GM18873 (cell line): ENCODE measurements at regions not wholly inside any gene's neighbourhood (a gene's known extent, or its start where the extent isn't known, plus 50 kb on each side); places are given as distances from the start of the nearest gene placed in this dataset.

ENCODE experiments used
- ATAC-seq: cut with Tn5 transposase; IDR thresholded peaks from one replicate; pipeline ENCODE4 v1.9.1; 2021; ENCODE audit warnings: mild to moderate bottlenecking, moderate library complexity, moderate number of reproducible peaks; ENCODE audit not compliant: unreplicated experiment, low FRiP score

DNA sequence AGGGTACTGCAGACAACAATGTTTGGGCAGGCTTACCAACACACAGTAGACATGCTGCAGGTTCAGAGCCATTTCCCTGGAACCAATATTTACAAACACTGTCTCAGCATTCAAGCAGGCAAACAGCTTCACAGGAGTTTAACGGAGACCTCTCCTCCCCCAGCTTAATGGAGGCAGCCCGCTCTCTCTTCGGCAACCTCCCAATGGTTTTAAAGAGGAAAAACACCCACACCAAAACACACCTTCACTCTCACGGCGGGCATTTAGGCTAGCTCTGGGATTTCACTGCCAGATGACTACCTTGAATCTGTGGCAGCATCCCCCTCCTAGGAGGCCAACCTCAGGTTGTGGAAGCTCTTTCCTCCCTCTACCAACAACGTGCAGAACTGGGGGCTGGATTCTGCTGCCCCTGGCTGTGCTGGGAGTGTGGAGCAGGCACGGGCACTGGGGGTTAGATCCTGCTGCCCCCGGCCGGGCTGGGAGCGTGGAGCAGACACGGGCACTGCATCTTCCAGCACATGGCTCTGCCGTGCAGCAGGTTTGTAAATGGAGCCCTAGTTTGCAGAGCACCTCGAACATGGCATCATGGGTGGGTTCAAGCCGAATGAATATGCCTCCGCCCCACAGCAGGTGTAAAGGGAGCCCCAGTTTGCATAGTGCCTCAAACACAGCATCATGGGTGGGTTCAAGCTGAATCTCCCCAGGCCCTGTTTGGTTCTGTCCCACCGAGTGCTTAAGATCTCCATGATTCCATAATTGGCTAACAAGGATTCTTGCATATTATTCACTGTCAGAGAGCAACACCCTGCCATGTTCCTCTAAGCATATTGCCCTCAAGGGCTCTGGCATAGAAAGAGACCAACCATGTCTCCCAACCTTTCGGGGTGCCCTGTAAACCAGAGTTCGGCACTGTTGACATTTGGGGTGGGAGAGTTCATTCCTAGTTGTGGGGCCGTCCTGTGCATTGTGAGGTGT lies 86.4 kb downstream of the RBFOX3 start:
- no peak for ATAC-seq

GRCh38 chr17:79522414-79522813 lies 88.4 kb downstream of the RBFOX3 start:
- ATAC-seq: no peak

GRCh38 chr17:79521225-79521624 lies 89.6 kb downstream of the RBFOX3 start:
- no peak for ATAC-seq

DNA sequence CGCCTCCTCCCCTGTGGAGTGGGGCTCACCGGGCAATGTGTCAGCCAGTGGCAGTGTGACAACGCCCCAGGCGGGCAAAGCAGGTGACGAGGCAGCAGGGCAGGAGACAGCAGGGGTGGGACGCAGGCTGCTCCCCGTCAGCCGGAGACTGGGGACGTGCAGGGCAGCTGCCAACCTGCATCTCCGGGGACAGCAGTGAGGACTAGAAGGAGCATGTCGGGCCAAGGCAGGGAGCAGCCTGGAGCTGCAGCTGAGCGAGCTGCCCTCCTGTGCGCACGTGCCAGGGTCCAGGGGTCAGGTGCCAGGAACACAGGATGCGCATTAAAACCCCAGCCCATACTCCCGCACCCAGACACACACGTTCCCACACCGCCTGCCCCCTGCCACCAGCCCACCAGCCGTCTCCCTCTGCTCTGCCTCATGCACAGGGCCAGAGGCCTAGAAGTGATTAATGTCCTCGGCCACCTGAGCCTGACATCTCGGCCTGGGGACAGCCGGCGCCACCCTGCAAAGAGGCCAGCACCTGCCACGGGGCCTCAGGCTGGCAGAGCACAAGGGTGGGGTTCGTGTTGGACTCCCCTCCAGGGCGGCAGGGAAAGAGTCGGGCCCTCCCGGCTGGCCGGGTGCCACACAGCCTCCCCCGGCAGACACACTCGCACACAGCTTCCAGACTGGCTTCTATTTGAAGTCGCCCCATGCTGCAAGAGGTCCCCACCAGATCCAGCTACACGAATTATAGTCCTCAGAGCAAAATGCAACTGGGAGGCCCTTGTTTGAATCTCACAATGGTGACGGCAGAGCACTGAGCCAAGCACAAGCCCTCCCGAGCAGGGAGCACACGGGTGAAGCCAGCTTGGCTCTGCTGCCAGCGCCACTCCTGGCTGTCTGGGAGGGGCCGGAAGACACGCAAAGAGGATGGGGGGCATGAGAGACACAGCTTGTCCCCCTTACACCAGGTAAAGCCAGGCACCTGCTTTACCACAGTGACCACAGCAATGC lies 90.4 kb downstream of the RBFOX3 start:
- no peak for ATAC-seq

DNA sequence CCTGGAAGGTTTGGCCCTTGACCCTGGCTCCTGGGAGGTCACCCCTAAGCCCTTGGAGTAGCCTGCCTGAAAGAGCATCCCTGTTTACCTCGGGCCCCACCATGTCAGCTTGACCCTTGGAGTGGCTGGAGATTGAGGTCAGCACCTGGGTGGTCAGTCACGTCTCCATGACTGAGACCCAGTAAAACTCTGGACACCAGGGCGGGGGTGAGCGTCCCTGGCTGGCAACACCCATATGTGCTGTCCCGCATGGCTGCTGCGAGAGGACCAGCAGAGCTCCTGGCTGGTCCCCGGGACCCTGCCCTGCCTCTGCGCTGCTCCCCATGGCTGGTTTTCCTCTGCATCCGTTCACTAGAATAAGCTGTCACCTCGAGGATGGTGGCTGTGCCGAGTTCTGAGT lies 91.2 kb downstream of the RBFOX3 start:
- ATAC-seq: no peak

GRCh38 chr17:79518585-79519523 lies 92.0 kb downstream of the RBFOX3 start:
- ATAC-seq: no peak

DNA sequence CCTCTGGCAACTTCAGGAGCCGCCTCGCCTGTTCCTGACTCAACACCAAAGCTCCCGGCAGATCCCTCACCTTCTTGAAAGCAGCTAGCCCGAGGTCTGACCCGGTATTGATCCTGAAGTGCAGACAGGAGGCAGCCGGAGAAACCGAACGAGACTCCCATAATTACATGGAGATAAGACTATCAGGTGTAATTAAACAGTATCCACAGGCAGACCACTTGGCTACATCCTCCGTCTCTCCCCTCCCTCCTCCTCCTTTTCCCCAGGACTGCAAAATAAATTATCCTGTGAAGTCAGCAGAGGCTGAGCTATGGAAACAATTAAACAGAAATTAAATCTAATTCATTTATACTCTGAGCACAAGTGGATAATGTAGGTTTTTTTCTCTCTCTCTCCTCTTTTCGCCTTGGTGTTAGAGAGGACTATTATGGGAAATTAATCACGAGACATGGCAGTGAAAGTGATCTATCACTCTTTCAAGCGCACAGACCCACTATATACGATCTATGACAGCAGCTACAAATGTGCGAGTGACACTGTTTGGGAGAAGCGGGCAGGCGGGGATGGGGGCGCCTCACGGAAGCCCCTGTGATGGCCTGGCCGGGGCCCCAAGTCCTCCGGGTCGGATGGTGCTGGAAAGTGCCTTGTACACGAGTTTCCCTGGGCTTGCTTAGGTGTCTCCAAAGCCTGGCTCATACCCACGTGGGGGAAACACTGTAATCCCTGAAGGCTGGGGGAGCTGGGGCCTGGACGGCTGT lies 92.8 kb downstream of the RBFOX3 start:
- ATAC-seq: no peak

DNA sequence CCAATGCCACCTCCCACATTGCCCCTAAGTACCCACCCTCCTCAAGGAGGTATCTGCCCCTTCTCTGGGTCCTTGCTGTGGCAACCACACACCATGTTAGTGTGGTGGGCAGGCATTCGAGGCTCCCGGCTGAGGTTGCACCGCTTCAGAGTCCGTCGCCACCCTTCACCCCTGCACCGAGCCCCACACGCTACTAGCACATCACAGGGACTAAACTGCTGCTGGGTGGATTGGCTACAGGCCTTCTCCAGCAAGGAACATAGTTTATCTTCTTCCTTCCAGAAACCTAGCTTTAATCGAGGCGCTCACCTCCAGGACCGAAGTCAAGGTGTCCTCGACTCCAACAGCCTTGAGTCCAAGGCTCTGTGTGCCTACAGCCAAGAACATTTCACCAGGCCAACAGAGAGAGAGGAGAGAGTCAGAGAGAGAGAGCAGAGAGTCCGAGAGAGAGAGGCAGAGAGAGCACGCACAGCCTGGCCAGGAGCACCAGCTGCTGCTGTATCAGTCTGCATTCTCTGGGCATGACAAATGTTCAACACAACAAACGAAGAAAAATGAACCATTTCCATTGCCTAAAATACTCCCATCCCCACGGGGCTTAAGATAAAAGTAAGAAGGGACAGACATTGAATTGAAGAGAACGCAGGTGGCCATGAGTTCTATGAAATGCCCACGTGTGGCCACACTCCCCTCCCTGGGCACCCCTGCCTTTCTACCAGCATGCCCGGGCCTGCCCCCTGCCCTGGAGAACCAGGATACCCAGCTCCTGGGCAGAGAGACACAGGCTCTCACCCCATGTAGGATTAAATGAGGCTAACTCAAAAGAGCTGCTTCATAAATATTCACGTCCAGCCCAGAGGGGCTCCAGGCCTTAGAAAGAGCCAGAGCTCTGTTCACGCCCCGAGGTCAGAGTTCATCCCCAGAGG lies 94.9 kb downstream of the RBFOX3 start:
- no peak for ATAC-seq

- ATAC-seq: no peak
Observed at GRCh38 chr17:79515110-79515509, 95.7 kb downstream of the RBFOX3 start.

DNA sequence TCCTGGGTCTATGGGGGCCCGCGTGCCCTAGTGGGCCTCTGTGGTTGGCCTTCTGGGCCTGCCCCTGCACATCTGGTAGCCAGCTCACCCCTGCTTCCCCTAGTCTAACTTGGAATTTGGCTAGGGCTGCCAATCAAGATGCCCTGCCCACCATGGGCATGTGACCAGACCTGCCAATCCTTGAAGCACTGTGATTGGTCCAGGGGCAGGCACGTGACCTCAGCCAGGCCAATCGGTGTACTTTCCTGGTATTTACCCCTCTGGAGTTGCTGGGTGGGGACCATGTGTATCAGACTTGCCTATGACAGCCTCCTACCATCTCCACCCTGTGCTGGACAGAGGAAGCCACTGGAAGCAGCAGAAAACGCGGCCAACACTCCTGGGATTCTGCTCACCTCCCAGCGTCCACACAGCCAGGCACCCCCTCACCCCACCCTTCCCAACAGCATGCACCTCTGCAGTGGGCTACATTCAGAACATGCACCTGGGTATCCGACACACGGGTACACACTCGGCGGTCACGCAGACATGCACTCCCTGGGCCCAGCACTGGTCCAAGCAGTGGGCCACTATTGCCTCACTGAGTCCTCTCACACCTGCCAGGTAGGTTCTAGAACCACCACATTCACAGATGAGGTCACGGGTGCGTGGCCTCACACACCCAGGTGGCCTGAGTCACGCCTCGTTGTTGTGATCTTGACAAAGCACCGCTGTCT lies 96.9 kb downstream of the RBFOX3 start:
- no peak for ATAC-seq

DNA sequence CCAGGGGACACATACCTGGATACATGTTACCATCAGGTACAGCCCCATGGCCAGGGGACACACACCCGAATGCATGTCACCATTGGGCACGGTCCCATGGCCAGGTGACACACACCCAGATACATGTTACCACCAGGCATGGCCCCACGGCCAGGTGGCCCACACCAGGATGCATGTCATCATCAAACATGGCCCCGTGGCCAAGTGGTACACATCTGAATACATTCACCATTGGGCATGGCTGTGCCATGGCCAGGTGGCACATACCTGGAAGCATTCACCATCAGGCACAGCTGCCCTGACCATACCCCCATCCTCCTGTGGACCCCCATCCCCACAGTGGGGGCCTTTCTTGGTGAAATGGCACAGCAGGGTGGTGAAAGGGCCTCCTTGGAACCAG lies 97.6 kb downstream of the RBFOX3 start:
- no peak for ATAC-seq

DNA sequence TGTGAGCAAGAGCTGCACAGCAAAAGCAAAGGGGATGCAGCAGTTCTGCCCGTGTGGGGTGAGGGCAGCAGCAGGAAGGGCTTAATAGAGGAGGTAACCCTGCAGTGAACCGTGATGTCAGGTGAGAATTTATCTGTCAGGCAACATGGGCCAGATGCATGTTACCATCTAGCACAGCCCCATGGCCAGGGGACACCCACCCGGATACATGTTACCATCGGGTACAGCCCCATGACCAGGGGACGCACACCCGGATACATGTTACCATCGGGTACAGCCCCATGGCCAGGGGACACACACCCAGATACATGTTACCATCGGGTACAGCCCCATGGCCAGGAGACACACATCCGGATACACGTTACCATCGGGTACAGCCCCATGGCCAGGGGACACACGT lies 99.4 kb downstream of the RBFOX3 start:
- ATAC-seq: no peak

- ATAC-seq: no peak
Observed at GRCh38 chr17:79510071-79510470, 100.8 kb downstream of the RBFOX3 start.

DNA sequence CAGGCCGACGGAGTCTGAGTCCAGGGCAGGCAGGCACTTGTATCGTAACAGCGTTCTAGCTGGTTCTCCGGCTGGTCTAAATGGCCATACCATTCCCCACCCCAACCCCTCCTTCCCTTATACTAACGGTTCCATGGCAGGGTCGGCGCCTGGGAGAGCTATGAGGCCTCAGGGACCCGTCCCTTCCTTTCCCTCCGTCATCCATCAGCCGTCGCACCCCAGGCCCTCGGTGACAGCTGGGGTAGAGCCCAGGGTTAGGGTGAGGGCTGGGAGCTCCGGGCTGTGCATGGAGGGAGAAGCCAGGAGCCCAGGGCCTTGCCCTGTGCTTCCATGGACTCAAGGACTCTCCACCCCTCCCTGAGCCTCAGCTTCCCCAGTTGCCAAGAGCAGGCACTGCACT lies 101.4 kb downstream of the RBFOX3 start:
- ATAC-seq: no peak

DNA sequence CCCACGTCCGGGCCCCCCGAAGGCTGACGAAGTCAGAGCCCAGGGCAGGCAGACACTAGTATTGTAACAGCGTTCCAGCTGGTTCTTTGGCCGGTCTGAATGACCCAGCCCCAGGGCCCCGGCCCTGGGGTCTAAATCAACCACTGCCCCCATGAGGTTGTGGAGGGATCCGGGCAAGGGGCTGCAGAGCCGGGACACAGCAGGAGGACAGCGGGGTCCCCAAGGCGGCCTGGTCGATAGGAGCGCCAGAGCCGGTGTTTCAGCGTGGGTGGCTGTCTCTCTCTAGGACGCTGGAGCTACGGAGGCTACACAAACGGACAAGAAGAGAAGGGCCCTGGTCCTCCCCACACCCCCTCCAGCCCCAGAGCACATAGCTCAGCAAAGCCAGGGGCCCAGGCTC lies 101.8 kb downstream of the RBFOX3 start:
- no peak for ATAC-seq

DNA sequence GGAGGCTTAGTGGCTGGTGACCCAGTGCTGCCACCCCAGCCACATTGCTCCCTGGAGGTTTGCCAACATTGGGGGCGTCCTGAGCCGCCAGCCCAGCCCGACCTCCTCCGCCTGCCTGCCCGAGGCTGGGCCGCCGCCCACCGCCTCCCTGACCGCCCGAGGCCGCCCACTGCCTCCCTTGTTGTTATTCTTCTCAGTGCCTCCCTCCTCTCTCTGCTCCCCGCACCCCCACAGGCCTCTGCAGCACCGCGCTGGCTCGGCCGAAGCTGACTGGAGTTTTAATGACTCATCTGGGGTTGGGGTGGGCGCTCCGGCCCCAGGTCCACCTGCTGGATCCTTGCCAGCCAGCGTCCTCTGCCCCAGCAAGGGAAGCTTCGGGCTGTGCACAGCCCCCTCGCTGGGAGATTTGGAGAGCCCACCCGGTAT lies 102.5 kb downstream of the RBFOX3 start:
- no peak for ATAC-seq

GRCh38 chr17:79506955-79507354 lies 103.9 kb downstream of the RBFOX3 start:
- no peak for ATAC-seq
